ENCODE measurements at regions not wholly inside any gene's neighbourhood (a gene's known extent, or its start where the extent isn't known, plus 50 kb on each side); places are given as distances from the start of the nearest gene placed in this dataset.

DNA sequence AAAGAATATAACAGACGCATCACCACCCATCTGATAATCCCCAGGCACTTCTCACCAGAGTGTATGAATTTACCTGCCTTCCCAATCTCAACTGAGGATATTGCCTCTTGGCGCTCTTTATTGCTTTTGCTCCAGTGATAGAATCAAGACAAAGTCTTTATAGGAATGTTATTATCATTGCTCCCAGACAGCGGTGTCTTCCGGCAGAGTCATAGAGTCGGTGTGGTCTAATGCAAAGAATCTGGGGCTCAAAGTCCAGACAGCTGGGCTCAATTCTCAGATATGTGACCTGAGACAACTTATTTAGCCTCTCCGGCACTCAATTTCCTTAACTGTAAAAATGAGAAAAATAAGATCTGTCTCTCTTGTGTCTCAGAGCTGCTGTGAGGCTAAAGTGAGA lies 106.1 kb upstream of the PAK3 start:
- intact Hi-C loops (cut with micrococcal nuclease; ENCODE audit: unreplicated experiment): loop anchor here (5.0 kb wide), 1 partner anchor 457 kb away; no protein-coding TSS in a partner anchor
- ChIA-PET CTCF (no interaction called here), POLR2A (no interaction called here)
- no TSS peak for BruUV-seq (replicated peaks)
- H3K27me3 ChIP-seq (replicated peaks; ENCODE audit: control insufficient read depth, insufficient read depth, low read length): no peaks in the 10 kb centered on the region
- DNase-seq: no peak
- Mint-ChIP-seq H3K36me3 (ENCODE audit: insufficient read depth, unreplicated experiment) (no peaks in the 10 kb centered on the region), H3K4me3 (ENCODE audit: unreplicated experiment) (no peak overlapping the region), H3K9me3 (ENCODE audit: unreplicated experiment) (no peaks in the 10 kb centered on the region), H3K27ac (ENCODE audit: unreplicated experiment) (no peak overlapping the region), H3K27me3 (ENCODE audit: insufficient read depth, unreplicated experiment) (peaks cover 6% of the 10 kb centered on the region), H3K4me1 (ENCODE audit: low read depth, unreplicated experiment) (no peaks in the 10 kb centered on the region)
- TF ChIP-seq, protein P1, sequence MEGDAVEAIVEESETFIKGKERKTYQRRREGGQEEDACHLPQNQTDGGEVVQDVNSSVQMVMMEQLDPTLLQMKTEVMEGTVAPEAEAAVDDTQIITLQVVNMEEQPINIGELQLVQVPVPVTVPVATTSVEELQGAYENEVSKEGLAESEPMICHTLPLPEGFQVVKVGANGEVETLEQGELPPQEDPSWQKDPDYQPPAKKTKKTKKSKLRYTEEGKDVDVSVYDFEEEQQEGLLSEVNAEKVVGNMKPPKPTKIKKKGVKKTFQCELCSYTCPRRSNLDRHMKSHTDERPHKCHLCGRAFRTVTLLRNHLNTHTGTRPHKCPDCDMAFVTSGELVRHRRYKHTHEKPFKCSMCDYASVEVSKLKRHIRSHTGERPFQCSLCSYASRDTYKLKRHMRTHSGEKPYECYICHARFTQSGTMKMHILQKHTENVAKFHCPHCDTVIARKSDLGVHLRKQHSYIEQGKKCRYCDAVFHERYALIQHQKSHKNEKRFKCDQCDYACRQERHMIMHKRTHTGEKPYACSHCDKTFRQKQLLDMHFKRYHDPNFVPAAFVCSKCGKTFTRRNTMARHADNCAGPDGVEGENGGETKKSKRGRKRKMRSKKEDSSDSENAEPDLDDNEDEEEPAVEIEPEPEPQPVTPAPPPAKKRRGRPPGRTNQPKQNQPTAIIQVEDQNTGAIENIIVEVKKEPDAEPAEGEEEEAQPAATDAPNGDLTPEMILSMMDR (IDR thresholded peaks at IDR 0.05; ENCODE audit: insufficient read depth in 1 of 2, low read depth in 1 of 2, low read length in 1 of 2, severe bottlenecking in 1 of 2, unreplicated experiment in 1 of 2): no peak
- no peaks in the 10 kb centered on the region for H3K36me3 ChIP-seq (ENCODE audit: control insufficient read depth, insufficient read depth, low read length)
- H3K4me1 ChIP-seq: no peaks in the 10 kb centered on the region
- H3K4me3 ChIP-seq (ENCODE audit: low read depth, low read length): no peak overlapping the region
- H3K9me3 ChIP-seq: no peaks in the 10 kb centered on the region

DNA sequence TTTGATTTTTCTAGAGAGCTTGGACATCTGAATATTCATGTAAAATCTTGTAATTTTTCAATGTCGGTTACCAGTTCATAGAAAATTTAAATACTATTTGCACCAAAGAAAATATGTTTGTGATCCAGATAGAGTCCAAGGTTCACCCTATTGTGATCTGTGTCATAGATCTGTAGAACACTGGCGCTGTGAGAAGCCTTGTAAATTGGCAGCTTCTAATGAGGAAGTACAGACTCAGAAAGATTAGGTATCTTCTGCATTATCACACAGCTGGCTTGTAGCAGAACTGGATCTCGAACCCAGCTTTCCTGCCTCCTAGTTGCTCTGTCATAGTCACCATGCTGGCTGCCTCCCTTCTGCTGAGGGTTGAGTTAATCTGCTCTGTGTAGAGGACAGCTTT lies 106.5 kb upstream of the PAK3 start:
- TF ChIP-seq, protein P1 (IDR thresholded peaks at IDR 0.05; ENCODE audit: insufficient read depth in 1 of 2, low read depth in 1 of 2, low read length in 1 of 2, severe bottlenecking in 1 of 2, unreplicated experiment in 1 of 2): no peak
- no peak for DNase-seq
- no peak overlapping the region for H3K27ac Mint-ChIP-seq (ENCODE audit: unreplicated experiment)
- ChIA-PET CTCF (no interaction called here), POLR2A (no interaction called here)
- Histone ChIP-seq H3K36me3 (ENCODE audit: control insufficient read depth, insufficient read depth, low read length) (no peaks in the 10 kb centered on the region), H3K4me1 (no peaks in the 10 kb centered on the region), H3K4me3 (ENCODE audit: low read depth, low read length) (no peak overlapping the region), H3K9me3 (no peaks in the 10 kb centered on the region), H3K27me3 (replicated peaks; ENCODE audit: control insufficient read depth, insufficient read depth, low read length) (no peaks in the 10 kb centered on the region)
- no TSS peak for BruUV-seq (replicated peaks)
- H3K36me3 Mint-ChIP-seq (ENCODE audit: insufficient read depth, unreplicated experiment): no peaks in the 10 kb centered on the region
- intact Hi-C loops (cut with micrococcal nuclease; ENCODE audit: unreplicated experiment): no loop called here
- H3K4me1 Mint-ChIP-seq (ENCODE audit: low read depth, unreplicated experiment): no peaks in the 10 kb centered on the region
- no peaks in the 10 kb centered on the region for H3K9me3 Mint-ChIP-seq (ENCODE audit: unreplicated experiment)
- peaks cover 6% of the 10 kb centered on the region for H3K27me3 Mint-ChIP-seq (ENCODE audit: insufficient read depth, unreplicated experiment)
- no peak overlapping the region for H3K4me3 Mint-ChIP-seq (ENCODE audit: unreplicated experiment)

DNA sequence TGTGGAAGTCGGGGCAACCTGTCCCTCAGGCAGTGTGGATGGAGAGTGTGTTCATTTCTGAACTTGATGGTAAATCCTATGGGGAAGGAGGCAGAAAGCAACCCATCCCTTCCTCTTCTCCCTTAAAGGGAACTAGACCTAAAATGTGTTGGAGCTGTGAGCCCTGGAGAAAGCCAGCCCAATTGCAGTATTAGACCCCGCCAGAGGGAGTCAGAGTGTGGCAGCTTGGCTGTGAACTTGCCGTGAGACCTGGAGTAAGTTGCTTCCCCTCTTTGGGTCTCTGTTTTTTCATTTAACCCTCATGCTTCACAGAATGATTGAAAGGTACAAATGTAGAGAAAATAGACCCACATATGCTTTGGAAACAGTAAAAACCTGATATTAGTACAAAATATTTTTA lies 108.7 kb upstream of the PAK3 start:
- DNase-seq: no peak
- ChIA-PET POLR2A (no interaction called here), CTCF (no interaction called here)
- no peaks in the 10 kb centered on the region for H3K36me3 ChIP-seq (ENCODE audit: control insufficient read depth, insufficient read depth, low read length)
- H3K4me1 Mint-ChIP-seq (ENCODE audit: low read depth, unreplicated experiment): no peaks in the 10 kb centered on the region
- no peaks in the 10 kb centered on the region for H3K4me1 ChIP-seq
- H3K27me3 ChIP-seq (replicated peaks; ENCODE audit: control insufficient read depth, insufficient read depth, low read length): no peaks in the 10 kb centered on the region
- no TSS peak for BruUV-seq (replicated peaks)
- intact Hi-C loops (cut with micrococcal nuclease; ENCODE audit: unreplicated experiment): no loop called here
- no peak overlapping the region for H3K27ac Mint-ChIP-seq (ENCODE audit: unreplicated experiment)
- no peak overlapping the region for H3K4me3 Mint-ChIP-seq (ENCODE audit: unreplicated experiment)
- H3K27me3 Mint-ChIP-seq (ENCODE audit: insufficient read depth, unreplicated experiment): peaks cover 8% of the 10 kb centered on the region
- H3K9me3 Mint-ChIP-seq (ENCODE audit: unreplicated experiment): no peaks in the 10 kb centered on the region
- no peaks in the 10 kb centered on the region for H3K9me3 ChIP-seq
- TF ChIP-seq, protein P1 (IDR thresholded peaks at IDR 0.05; ENCODE audit: insufficient read depth in 1 of 2, low read depth in 1 of 2, low read length in 1 of 2, severe bottlenecking in 1 of 2, unreplicated experiment in 1 of 2): no peak
- H3K36me3 Mint-ChIP-seq (ENCODE audit: insufficient read depth, unreplicated experiment): no peaks in the 10 kb centered on the region
- no peak overlapping the region for H3K4me3 ChIP-seq (ENCODE audit: low read depth, low read length)

Measured in Caco-2 (cell line).